H9 (cell line): ENCODE measurements at regions not wholly inside any gene's neighbourhood (a gene's known extent, or its start where the extent isn't known, plus 50 kb on each side); places are given as distances from the start of the nearest gene placed in this dataset.

Experiments used
- DNase-seq: peaks from one replicate; pipeline ENCODE4 v3.0.0-alpha.2; 2017
- H2AFZ ChIP-seq: one replicate; pipeline ENCODE4 v1.6.1; 2013; ENCODE audit warnings: mild to moderate bottlenecking, low read length, control low read depth, moderate library complexity
- H2AK5ac ChIP-seq: 2 replicates; pipeline ENCODE4 v1.6.1; 2013; ENCODE audit warnings: low read length, control low read depth, mixed read lengths; ENCODE audit not compliant: insufficient read length
- H2BK120ac ChIP-seq: one replicate; pipeline ENCODE4 v1.6.1; 2013; ENCODE audit warnings: low read depth, mild to moderate bottlenecking, low read length, control low read depth, inconsistent platforms; ENCODE audit not compliant: poor library complexity, severe bottlenecking
- H2BK12ac ChIP-seq: 2 replicates; pipeline ENCODE4 v1.6.1; 2013; ENCODE audit warnings: low read length, control low read depth, mixed read lengths, low read depth; ENCODE audit not compliant: insufficient read length
- H2BK15ac ChIP-seq: 2 replicates; pipeline ENCODE4 v1.6.1; 2013; ENCODE audit warnings: low read depth, low read length, control low read depth
- H2BK20ac ChIP-seq: one replicate; pipeline ENCODE4 v1.6.1; 2013; ENCODE audit warnings: low read depth, mild to moderate bottlenecking, low read length, control low read depth, inconsistent platforms; ENCODE audit not compliant: poor library complexity, severe bottlenecking
- H2BK5ac ChIP-seq: 2 replicates; pipeline ENCODE4 v1.6.1; 2013; ENCODE audit warnings: low read length, control low read depth, mixed read lengths; ENCODE audit not compliant: insufficient read length
- H3K14ac ChIP-seq: 2 replicates; pipeline ENCODE4 v1.6.1; 2013; ENCODE audit warnings: low read length, control low read depth; ENCODE audit not compliant: insufficient read depth
- H3K18ac ChIP-seq: 2 replicates; pipeline ENCODE4 v1.6.1; 2013; ENCODE audit warnings: low read depth, mild to moderate bottlenecking, mixed read lengths, low read length, control low read depth; ENCODE audit not compliant: insufficient read length
- H3K23ac ChIP-seq: 2 replicates; pipeline ENCODE4 v1.6.1; 2013; ENCODE audit warnings: low read length, control low read depth, mixed read lengths, low read depth; ENCODE audit not compliant: insufficient read length
- H3K23me2 ChIP-seq: 2 replicates; pipeline ENCODE4 v1.6.1; 2013; ENCODE audit warnings: low read depth, mild to moderate bottlenecking, mixed read lengths, low read length, control low read depth; ENCODE audit not compliant: insufficient read length, poor library complexity, severe bottlenecking
- H3K27ac ChIP-seq: 2 replicates; pipeline ENCODE4 v1.5.1; 2013; ENCODE audit warnings: low read length, control low read depth, mixed read lengths, low read depth; ENCODE audit not compliant: insufficient read length
- H3K27me3 ChIP-seq: 2 replicates; pipeline ENCODE4 v1.6.1; 2013; ENCODE audit warnings: low read length, control low read depth, inconsistent platforms; ENCODE audit not compliant: insufficient read depth
- H3K4ac ChIP-seq: 2 replicates; pipeline ENCODE4 v1.6.1; 2013; ENCODE audit warnings: low read depth, mild to moderate bottlenecking, control low read depth, inconsistent platforms, low read length, moderate library complexity
- H3K4me1 ChIP-seq: 2 replicates; pipeline ENCODE4 v1.6.1; 2013; ENCODE audit warnings: low read length, control low read depth, inconsistent platforms; ENCODE audit not compliant: insufficient read depth
- H3K4me2 ChIP-seq: 2 replicates; pipeline ENCODE4 v1.6.1; 2013; ENCODE audit warnings: low read length, control low read depth, mixed read lengths; ENCODE audit not compliant: insufficient read length, insufficient read depth
- H3K56ac ChIP-seq: 2 replicates; pipeline ENCODE4 v1.6.1; 2013; ENCODE audit warnings: low read depth, mild to moderate bottlenecking, mixed read lengths, low read length, control low read depth; ENCODE audit not compliant: insufficient read length
- H3K79me1 ChIP-seq: 2 replicates; pipeline ENCODE4 v1.6.1; 2013; ENCODE audit warnings: low read depth, mild to moderate bottlenecking, moderate library complexity, low read length, control low read depth, inconsistent platforms; ENCODE audit not compliant: insufficient read depth, poor library complexity, severe bottlenecking
- H3K79me2 ChIP-seq: 2 replicates; pipeline ENCODE4 v1.6.1; 2013; ENCODE audit warnings: low read length, control low read depth, inconsistent platforms; ENCODE audit not compliant: insufficient read depth
- H3K9ac ChIP-seq: 2 replicates; pipeline ENCODE4 v1.6.1; 2013; ENCODE audit warnings: low read length, control low read depth, mixed read lengths; ENCODE audit not compliant: insufficient read length; ENCODE audit errors: extremely low read depth
- H3K9me3 ChIP-seq: one replicate; pipeline ENCODE4 v1.6.1; 2013; ENCODE audit warnings: low read depth, low read length, inconsistent platforms; ENCODE audit not compliant: control insufficient read depth
- H3T11ph ChIP-seq: one replicate; pipeline ENCODE4 v1.6.1; 2013; ENCODE audit warnings: mild to moderate bottlenecking, low read length, control low read depth, inconsistent platforms
- H4K20me1 ChIP-seq: one replicate; pipeline ENCODE4 v1.6.1; 2013; ENCODE audit not compliant: control insufficient read depth, insufficient read length, insufficient read depth
- H4K5ac ChIP-seq: 2 replicates; pipeline ENCODE4 v1.6.1; 2013; ENCODE audit warnings: low read depth, mild to moderate bottlenecking, mixed read lengths, low read length, control low read depth; ENCODE audit not compliant: insufficient read length
- H4K8ac ChIP-seq: replicated peaks from 2 replicates; pipeline ENCODE4 v1.6.1; 2013; ENCODE audit warnings: low read length, control low read depth, mixed read lengths, low read depth; ENCODE audit not compliant: insufficient read length
- H4K91ac ChIP-seq: 2 replicates; pipeline ENCODE4 v1.6.1; 2013; ENCODE audit warnings: low read depth, mild to moderate bottlenecking, moderate library complexity, mixed read lengths, low read length, control low read depth; ENCODE audit not compliant: insufficient read length
- H3K27ac Mint-ChIP-seq, 3 experiments: 2 replicates in 2 of 3; 3 replicates in 1 of 3; pipeline ENCODE4 v1.8.0; 2020 to 2021; ENCODE audit warnings: mixed read lengths in 3 of 3, mild to moderate bottlenecking in 1 of 3, moderate library complexity in 1 of 3
- H3K27me3 Mint-ChIP-seq: 2 replicates; pipeline ENCODE4 v1.8.0; 2021; ENCODE audit warnings: low read depth, mild to moderate bottlenecking, moderate library complexity, mixed read lengths
- H3K36me3 Mint-ChIP-seq, 3 experiments: 2 replicates in 2 of 3; 3 replicates in 1 of 3; pipeline ENCODE4 v1.8.0; 2020 to 2021; ENCODE audit warnings: low read depth in 3 of 3, mixed read lengths in 3 of 3; ENCODE audit not compliant: insufficient read depth in 1 of 3
- H3K4me1 Mint-ChIP-seq, 2 experiments: 2 replicates each; pipeline ENCODE4 v1.8.0; 2020; ENCODE audit warnings: mixed read lengths in 2 of 2
- H3K4me3 Mint-ChIP-seq, 2 experiments: 2 replicates in 1 of 2; 3 replicates in 1 of 2; pipeline ENCODE4 v1.8.0; 2020 to 2021; ENCODE audit warnings: mild to moderate bottlenecking in 2 of 2, mixed read lengths in 2 of 2, moderate library complexity in 1 of 2
- H3K9me3 Mint-ChIP-seq, 2 experiments: 2 replicates in 1 of 2; 3 replicates in 1 of 2; pipeline ENCODE4 v1.8.0; 2020; ENCODE audit warnings: mild to moderate bottlenecking in 2 of 2, mixed read lengths in 2 of 2, moderate library complexity in 1 of 2
- WGBS: extraction: QIAGEN DNeasy Blood & Tissue Kit; methylation state at CpG from one replicate; pipeline ENCODE4 v1.1.7; 2013; ENCODE audit warnings: missing lambda C conversion rate, low lambda C conversion rate, mixed read lengths; ENCODE audit not compliant: insufficient read length; ENCODE audit errors: extremely low coverage; 5-methylcytosine and 5-hydroxymethylcytosine counted together
- TF ChIP-seq, protein P1 (sequence below): fragments of 200-600 bp; sonication (generic); conservative IDR thresholded peaks from 3 replicates; pipeline ENCODE4 v1.8.0; 2021; ENCODE audit warnings: antibody characterized with exemption, mild to moderate bottlenecking

GRCh38 chr11:100629671-100630070 lies 57.4 kb upstream of the ARHGAP42 start:
- Histone ChIP-seq H3K23me2 (no peaks in the 10 kb centered on the region), H3K14ac (no peak overlapping the region), H3K23ac (no peak overlapping the region), H2BK12ac (no peak overlapping the region), H2BK20ac (no peak overlapping the region), H3K9ac (no peak overlapping the region), H2AK5ac (no peak overlapping the region), H3K79me1 (no peaks in the 10 kb centered on the region), H4K8ac (no peak overlapping the region), H3K27ac (no peak overlapping the region), H4K20me1 (no peaks in the 10 kb centered on the region), H2BK15ac (no peak overlapping the region), H2AFZ (no peak overlapping the region), H3K4me2 (no peak overlapping the region), H3K79me2 (no peaks in the 10 kb centered on the region), H3K18ac (no peak overlapping the region), H3K4ac (no peak overlapping the region), H3T11ph (no peak overlapping the region), H3K9me3 (no peaks in the 10 kb centered on the region), H3K56ac (no peak overlapping the region), H2BK120ac (no peak overlapping the region), H2BK5ac (no peak overlapping the region), H4K91ac (no peak overlapping the region), H4K5ac (no peak overlapping the region), H3K4me1 (no peaks in the 10 kb centered on the region), H3K27me3 (no peaks in the 10 kb centered on the region)
- H3K4me1 Mint-ChIP-seq = peaks cover 7 to 11% of the 10 kb centered on the region in 2 experiments
- no peaks in the 10 kb centered on the region for H3K27me3 Mint-ChIP-seq
- H3K36me3 Mint-ChIP-seq = peaks cover 0 to 3% (median 0%) of the 10 kb centered on the region in 3 experiments; a peak in 2 of 7 replicates
- H3K4me3 Mint-ChIP-seq = no peak overlapping the region
- H3K9me3 Mint-ChIP-seq = peaks cover 2 to 3% of the 10 kb centered on the region in 2 experiments
- H3K27ac Mint-ChIP-seq = no peak overlapping the region
- WGBS = no CpG with 5 or more reads among the region's 1 CpG
- TF ChIP-seq, protein P1, sequence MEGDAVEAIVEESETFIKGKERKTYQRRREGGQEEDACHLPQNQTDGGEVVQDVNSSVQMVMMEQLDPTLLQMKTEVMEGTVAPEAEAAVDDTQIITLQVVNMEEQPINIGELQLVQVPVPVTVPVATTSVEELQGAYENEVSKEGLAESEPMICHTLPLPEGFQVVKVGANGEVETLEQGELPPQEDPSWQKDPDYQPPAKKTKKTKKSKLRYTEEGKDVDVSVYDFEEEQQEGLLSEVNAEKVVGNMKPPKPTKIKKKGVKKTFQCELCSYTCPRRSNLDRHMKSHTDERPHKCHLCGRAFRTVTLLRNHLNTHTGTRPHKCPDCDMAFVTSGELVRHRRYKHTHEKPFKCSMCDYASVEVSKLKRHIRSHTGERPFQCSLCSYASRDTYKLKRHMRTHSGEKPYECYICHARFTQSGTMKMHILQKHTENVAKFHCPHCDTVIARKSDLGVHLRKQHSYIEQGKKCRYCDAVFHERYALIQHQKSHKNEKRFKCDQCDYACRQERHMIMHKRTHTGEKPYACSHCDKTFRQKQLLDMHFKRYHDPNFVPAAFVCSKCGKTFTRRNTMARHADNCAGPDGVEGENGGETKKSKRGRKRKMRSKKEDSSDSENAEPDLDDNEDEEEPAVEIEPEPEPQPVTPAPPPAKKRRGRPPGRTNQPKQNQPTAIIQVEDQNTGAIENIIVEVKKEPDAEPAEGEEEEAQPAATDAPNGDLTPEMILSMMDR = peak; percentile 38; the same call in 2 of the 3 replicates
- no peak for DNase-seq
